GM23338 (cell line): ENCODE measurements at regions not wholly inside any gene's neighbourhood (a gene's known extent, or its start where the extent isn't known, plus 50 kb on each side); places are given as distances from the start of the nearest gene placed in this dataset.

Experiments
- ATAC-seq: fragments of 200-7000 bp; cut with Tn5 transposase; 3 replicates; pipeline ENCODE4 v1.9.1; 2020
- DNase-seq: peaks from one replicate; pipeline ENCODE4 v3.0.0-alpha.2; 2015; ENCODE audit warnings: low spot score
- H2AFZ ChIP-seq: fragments of 200-600 bp; sonication (generic); 2 replicates; pipeline ENCODE4 v1.8.0; 2016; ENCODE audit warnings: antibody characterized with exemption, mild to moderate bottlenecking, moderate library complexity
- H3F3A ChIP-seq: fragments of 200-600 bp; sonication (generic); replicated peaks from 2 replicates; pipeline ENCODE4 v1.8.0; 2017; ENCODE audit warnings: antibody characterized with exemption, mixed run types, low read depth
- H3K27ac ChIP-seq: fragments of 200-600 bp; sonication (generic); 2 replicates; pipeline ENCODE4 v1.6.1; 2016; ENCODE audit warnings: low read depth
- H3K27me3 ChIP-seq: fragments of 200-600 bp; sonication (generic); 2 replicates; pipeline ENCODE4 v1.8.0; 2016; ENCODE audit warnings: mild to moderate bottlenecking, mixed run types, moderate library complexity; ENCODE audit not compliant: insufficient read depth
- H3K36me3 ChIP-seq: fragments of 200-600 bp; sonication (generic); 2 replicates; pipeline ENCODE4 v1.8.0; 2016; ENCODE audit warnings: mild to moderate bottlenecking; ENCODE audit not compliant: insufficient read depth
- H3K4me1 ChIP-seq: fragments of 200-600 bp; sonication (generic); 2 replicates; pipeline ENCODE4 v1.8.0; 2016; ENCODE audit warnings: mild to moderate bottlenecking, moderate library complexity; ENCODE audit not compliant: insufficient read depth
- H3K4me2 ChIP-seq: fragments of 200-600 bp; sonication (generic); 2 replicates; pipeline ENCODE4 v1.7.1; 2017; ENCODE audit warnings: mixed run types
- H3K4me3 ChIP-seq: fragments of 200-600 bp; sonication (generic); 2 replicates; pipeline ENCODE4 v1.6.1; 2016; ENCODE audit warnings: mixed run types
- H3K79me2 ChIP-seq: fragments of 200-600 bp; sonication (generic); replicated peaks from 2 replicates; pipeline ENCODE4 v1.8.0; 2017; ENCODE audit warnings: mild to moderate bottlenecking; ENCODE audit not compliant: insufficient read depth
- H3K9me2 ChIP-seq: fragments of 200-600 bp; sonication (generic); 2 replicates; pipeline ENCODE4 v1.8.0; 2017; ENCODE audit not compliant: insufficient read depth
- H4K20me1 ChIP-seq: fragments of 200-600 bp; sonication (generic); replicated peaks from 2 replicates; pipeline ENCODE4 v1.8.0; 2017; ENCODE audit warnings: mild to moderate bottlenecking; ENCODE audit not compliant: insufficient read depth
- H3K27ac Mint-ChIP-seq: 2 replicates; pipeline ENCODE4 v1.8.0; 2020; ENCODE audit warnings: inconsistent platforms, mild to moderate bottlenecking, moderate library complexity, mixed read lengths
- H3K27me3 Mint-ChIP-seq: 3 replicates; pipeline ENCODE4 v1.8.0; 2022; ENCODE audit warnings: low read depth, mild to moderate bottlenecking, moderate library complexity, mixed read lengths, inconsistent platforms; ENCODE audit not compliant: insufficient read depth, poor library complexity
- H3K36me3 Mint-ChIP-seq: 3 replicates; pipeline ENCODE4 v1.8.0; 2021; ENCODE audit warnings: low read depth, mild to moderate bottlenecking, inconsistent platforms, moderate library complexity, mixed read lengths
- H3K4me1 Mint-ChIP-seq: 3 replicates; pipeline ENCODE4 v1.8.0; 2020; ENCODE audit warnings: mild to moderate bottlenecking, inconsistent platforms, mixed read lengths
- H3K4me3 Mint-ChIP-seq: 3 replicates; pipeline ENCODE4 v1.8.0; 2021; ENCODE audit warnings: moderate library complexity, mild to moderate bottlenecking, inconsistent platforms, mixed read lengths
- H3K9me3 Mint-ChIP-seq: 3 replicates; pipeline ENCODE4 v1.8.0; 2020; ENCODE audit warnings: moderate library complexity, mild to moderate bottlenecking, inconsistent platforms, mixed read lengths
- CREB1 ChIP-seq: fragments of 250-450 bp; sonication (Bioruptor Pico); IDR thresholded peaks from 2 replicates; pipeline ENCODE4 v1.5.0; 2020; ENCODE audit warnings: low read depth, mild to moderate bottlenecking, moderate library complexity
- CTCF ChIP-seq, 2 experiments: fragments of 200-600 bp in 1 of 2; sonication (generic) in 1 of 2; conservative IDR thresholded peaks; 2 replicates each; pipeline versions ENCODE4 v1.5.1 to v1.6.1; 2016 to 2017; ENCODE audit warnings: antibody characterized with exemption in 2 of 2, low read depth in 2 of 2, mild to moderate bottlenecking in 2 of 2, moderate library complexity in 1 of 2
- EZH2phosphoT487 ChIP-seq: fragments of 200-600 bp; sonication (generic); IDR thresholded peaks from one replicate; pipeline ENCODE4 v1.8.1; 2018; ENCODE audit warnings: antibody characterized with exemption; ENCODE audit not compliant: unreplicated experiment
- JUNB ChIP-seq: IDR thresholded peaks from one replicate; pipeline ENCODE4 v1.6.1; 2016; ENCODE audit warnings: antibody characterized with exemption; ENCODE audit not compliant: unreplicated experiment
- NANOG ChIP-seq: IDR thresholded peaks from 2 replicates; pipeline ENCODE4 v1.6.1; 2016; ENCODE audit warnings: antibody characterized with exemption, borderline replicate concordance
- POLR2AphosphoS5 ChIP-seq: IDR thresholded peaks from 2 replicates; pipeline ENCODE4 v1.6.1; 2016; ENCODE audit warnings: antibody characterized with exemption, low read depth
- ZNF114 ChIP-seq: fragments of 250-450 bp; sonication (Bioruptor Pico); IDR thresholded peaks from 2 replicates; pipeline ENCODE4 v1.5.0; 2020; ENCODE audit warnings: mild to moderate bottlenecking, moderate library complexity
- TF ChIP-seq, protein P1 (sequence below): fragments of 250-450 bp; sonication (Bioruptor Pico); IDR thresholded peaks from 2 replicates; pipeline ENCODE4 v1.5.0; 2020; ENCODE audit warnings: mild to moderate bottlenecking, moderate library complexity
- TF ChIP-seq, protein P2 (sequence below): IDR thresholded peaks from one replicate; pipeline ENCODE4 v1.6.1; 2018; ENCODE audit warnings: antibody characterized with exemption; ENCODE audit not compliant: unreplicated experiment

- TF ChIP-seq, protein P1, sequence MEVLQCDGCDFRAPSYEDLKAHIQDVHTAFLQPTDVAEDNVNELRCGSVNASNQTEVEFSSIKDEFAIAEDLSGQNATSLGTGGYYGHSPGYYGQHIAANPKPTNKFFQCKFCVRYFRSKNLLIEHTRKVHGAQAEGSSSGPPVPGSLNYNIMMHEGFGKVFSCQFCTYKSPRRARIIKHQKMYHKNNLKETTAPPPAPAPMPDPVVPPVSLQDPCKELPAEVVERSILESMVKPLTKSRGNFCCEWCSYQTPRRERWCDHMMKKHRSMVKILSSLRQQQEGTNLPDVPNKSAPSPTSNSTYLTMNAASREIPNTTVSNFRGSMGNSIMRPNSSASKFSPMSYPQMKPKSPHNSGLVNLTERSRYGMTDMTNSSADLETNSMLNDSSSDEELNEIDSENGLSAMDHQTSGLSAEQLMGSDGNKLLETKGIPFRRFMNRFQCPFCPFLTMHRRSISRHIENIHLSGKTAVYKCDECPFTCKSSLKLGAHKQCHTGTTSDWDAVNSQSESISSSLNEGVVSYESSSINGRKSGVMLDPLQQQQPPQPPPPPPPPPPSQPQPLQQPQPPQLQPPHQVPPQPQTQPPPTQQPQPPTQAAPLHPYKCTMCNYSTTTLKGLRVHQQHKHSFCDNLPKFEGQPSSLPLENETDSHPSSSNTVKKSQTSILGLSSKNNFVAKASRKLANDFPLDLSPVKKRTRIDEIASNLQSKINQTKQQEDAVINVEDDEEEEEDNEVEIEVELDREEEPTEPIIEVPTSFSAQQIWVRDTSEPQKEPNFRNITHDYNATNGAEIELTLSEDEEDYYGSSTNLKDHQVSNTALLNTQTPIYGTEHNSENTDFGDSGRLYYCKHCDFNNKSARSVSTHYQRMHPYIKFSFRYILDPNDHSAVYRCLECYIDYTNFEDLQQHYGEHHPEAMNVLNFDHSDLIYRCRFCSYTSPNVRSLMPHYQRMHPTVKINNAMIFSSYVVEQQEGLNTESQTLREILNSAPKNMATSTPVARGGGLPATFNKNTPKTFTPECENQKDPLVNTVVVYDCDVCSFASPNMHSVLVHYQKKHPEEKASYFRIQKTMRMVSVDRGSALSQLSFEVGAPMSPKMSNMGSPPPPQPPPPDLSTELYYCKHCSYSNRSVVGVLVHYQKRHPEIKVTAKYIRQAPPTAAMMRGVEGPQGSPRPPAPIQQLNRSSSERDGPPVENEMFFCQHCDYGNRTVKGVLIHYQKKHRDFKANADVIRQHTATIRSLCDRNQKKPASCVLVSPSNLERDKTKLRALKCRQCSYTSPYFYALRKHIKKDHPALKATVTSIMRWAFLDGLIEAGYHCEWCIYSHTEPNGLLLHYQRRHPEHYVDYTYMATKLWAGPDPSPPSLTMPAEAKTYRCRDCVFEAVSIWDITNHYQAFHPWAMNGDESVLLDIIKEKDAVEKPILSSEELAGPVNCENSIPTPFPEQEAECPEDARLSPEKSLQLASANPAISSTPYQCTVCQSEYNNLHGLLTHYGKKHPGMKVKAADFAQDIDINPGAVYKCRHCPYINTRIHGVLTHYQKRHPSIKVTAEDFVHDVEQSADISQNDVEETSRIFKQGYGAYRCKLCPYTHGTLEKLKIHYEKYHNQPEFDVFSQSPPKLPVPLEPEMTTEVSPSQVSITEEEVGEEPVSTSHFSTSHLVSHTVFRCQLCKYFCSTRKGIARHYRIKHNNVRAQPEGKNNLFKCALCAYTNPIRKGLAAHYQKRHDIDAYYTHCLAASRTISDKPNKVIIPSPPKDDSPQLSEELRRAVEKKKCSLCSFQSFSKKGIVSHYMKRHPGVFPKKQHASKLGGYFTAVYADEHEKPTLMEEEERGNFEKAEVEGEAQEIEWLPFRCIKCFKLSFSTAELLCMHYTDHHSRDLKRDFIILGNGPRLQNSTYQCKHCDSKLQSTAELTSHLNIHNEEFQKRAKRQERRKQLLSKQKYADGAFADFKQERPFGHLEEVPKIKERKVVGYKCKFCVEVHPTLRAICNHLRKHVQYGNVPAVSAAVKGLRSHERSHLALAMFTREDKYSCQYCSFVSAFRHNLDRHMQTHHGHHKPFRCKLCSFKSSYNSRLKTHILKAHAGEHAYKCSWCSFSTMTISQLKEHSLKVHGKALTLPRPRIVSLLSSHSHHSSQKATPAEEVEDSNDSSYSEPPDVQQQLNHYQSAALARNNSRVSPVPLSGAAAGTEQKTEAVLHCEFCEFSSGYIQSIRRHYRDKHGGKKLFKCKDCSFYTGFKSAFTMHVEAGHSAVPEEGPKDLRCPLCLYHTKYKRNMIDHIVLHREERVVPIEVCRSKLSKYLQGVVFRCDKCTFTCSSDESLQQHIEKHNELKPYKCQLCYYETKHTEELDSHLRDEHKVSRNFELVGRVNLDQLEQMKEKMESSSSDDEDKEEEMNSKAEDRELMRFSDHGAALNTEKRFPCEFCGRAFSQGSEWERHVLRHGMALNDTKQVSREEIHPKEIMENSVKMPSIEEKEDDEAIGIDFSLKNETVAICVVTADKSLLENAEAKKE (CRISPR knock-in tag), result no peak
- no peak for TF ChIP-seq EZH2phosphoT487
- no peak for TF ChIP-seq JUNB
- no peak for TF ChIP-seq NANOG
These were observed 209.8 kb upstream of the SLIT2 start (continued) for GRCh38 chr4:20041839-20042407.

DNA sequence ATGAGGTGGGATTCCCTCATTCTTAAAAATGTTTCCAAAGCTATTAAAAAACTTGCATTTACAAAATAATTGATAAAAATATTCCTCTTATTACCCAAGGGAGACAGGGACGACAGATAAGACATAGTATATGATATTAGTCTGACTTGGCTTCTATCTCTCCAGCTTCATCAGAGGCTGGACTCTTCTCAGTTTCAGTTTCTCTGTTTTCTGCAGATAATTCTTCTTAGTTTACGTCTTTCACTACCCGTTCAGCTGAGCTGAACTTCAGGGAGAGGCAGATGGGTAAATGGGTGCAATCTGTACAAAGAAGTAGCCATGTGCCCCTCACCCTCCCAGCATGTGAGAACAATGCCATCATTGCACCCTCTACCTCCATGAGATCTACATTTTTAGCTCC is 214.0 kb upstream of the SLIT2 start:
- Histone ChIP-seq H3K27ac (no peak overlapping the region), H3K27me3 (no peaks in the 10 kb centered on the region), H3K9me2 (no peaks in the 10 kb centered on the region), H3K4me2 (no peak overlapping the region), H3F3A (no peaks in the 10 kb centered on the region), H3K36me3 (no peaks in the 10 kb centered on the region), H3K4me1 (peaks cover 7% of the 10 kb centered on the region; the same call in 1 of the 2 replicates), H2AFZ (no peak overlapping the region), H4K20me1 (no peaks in the 10 kb centered on the region), H3K4me3 (no peak overlapping the region), H3K79me2 (no peaks in the 10 kb centered on the region)
- Mint-ChIP-seq H3K9me3 (peaks cover 7% of the 10 kb centered on the region; the same call in 1 of the 3 replicates), H3K27ac (no peak overlapping the region), H3K27me3 (no peaks in the 10 kb centered on the region), H3K4me1 (peaks cover 5% of the 10 kb centered on the region; the same call in 2 of the 3 replicates), H3K36me3 (no peaks in the 10 kb centered on the region), H3K4me3 (no peak overlapping the region)
- ATAC-seq (no peak), DNase-seq (no peak)
- TF ChIP-seq CREB1 (no peak), NANOG (no peak), ZNF114 (CRISPR knock-in tag) (no peak), POLR2AphosphoS5 (no peak), CTCF (conservative IDR thresholded peaks at IDR 0.05; ENCODE audit: low read depth in 2 of 2) (no peak)
- TF ChIP-seq, protein P2, sequence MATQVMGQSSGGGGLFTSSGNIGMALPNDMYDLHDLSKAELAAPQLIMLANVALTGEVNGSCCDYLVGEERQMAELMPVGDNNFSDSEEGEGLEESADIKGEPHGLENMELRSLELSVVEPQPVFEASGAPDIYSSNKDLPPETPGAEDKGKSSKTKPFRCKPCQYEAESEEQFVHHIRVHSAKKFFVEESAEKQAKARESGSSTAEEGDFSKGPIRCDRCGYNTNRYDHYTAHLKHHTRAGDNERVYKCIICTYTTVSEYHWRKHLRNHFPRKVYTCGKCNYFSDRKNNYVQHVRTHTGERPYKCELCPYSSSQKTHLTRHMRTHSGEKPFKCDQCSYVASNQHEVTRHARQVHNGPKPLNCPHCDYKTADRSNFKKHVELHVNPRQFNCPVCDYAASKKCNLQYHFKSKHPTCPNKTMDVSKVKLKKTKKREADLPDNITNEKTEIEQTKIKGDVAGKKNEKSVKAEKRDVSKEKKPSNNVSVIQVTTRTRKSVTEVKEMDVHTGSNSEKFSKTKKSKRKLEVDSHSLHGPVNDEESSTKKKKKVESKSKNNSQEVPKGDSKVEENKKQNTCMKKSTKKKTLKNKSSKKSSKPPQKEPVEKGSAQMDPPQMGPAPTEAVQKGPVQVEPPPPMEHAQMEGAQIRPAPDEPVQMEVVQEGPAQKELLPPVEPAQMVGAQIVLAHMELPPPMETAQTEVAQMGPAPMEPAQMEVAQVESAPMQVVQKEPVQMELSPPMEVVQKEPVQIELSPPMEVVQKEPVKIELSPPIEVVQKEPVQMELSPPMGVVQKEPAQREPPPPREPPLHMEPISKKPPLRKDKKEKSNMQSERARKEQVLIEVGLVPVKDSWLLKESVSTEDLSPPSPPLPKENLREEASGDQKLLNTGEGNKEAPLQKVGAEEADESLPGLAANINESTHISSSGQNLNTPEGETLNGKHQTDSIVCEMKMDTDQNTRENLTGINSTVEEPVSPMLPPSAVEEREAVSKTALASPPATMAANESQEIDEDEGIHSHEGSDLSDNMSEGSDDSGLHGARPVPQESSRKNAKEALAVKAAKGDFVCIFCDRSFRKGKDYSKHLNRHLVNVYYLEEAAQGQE, result no peak
